Coronary artery (tissue), 2 donors: ENCODE measurements at regions not wholly inside any gene's neighbourhood (a gene's known extent, or its start where the extent isn't known, plus 50 kb on each side); places are given as distances from the start of the nearest gene placed in this dataset.

Experiments used
- DNase-seq: peaks from one replicate; pipeline ENCODE4 v3.0.0-alpha.2; 2017; ENCODE audit warnings: low spot score
- H3K27ac ChIP-seq, 2 donors: fragments of 200-600 bp; sonication (generic); one replicate each; pipeline ENCODE4 v1.5.1; 2016 to 2019
- H3K4me3 ChIP-seq: fragments of 200-600 bp; sonication (generic); 2 replicates; pipeline ENCODE4 v1.5.1; 2016; ENCODE audit warnings: mild to moderate bottlenecking, moderate library complexity
- CTCF ChIP-seq: fragments of 200-600 bp; sonication (generic); IDR thresholded peaks from one replicate; pipeline ENCODE4 v1.5.1; 2019; ENCODE audit warnings: antibody characterized with exemption

- no peak for TF ChIP-seq CTCF
- DNase-seq, result no peak
- Histone ChIP-seq H3K27ac (no peak overlapping the region), H3K4me3 (no peak overlapping the region)
Observed at GRCh38 chr12:30364822-30365221, 330.8 kb downstream of the IPO8 start.

GRCh38 chr12:30361145-30361544, 334.5 kb downstream of the IPO8 start:
- no peak for TF ChIP-seq CTCF
- no peak overlapping the region for H3K4me3 ChIP-seq
- no peak overlapping the region for H3K27ac ChIP-seq
- no peak for DNase-seq

- DNase-seq, result no peak
- no peak overlapping the region for H3K4me3 ChIP-seq
- H3K27ac ChIP-seq, result no peak overlapping the region
- no peak for TF ChIP-seq CTCF
Observed at GRCh38 chr12:30358671-30359070, 337.0 kb downstream of the IPO8 start.

- Histone ChIP-seq H3K27ac (no peak overlapping the region), H3K4me3 (no peak overlapping the region)
- no peak for TF ChIP-seq CTCF
- DNase-seq, result no peak
Observed at GRCh38 chr12:30357766-30358490, 337.7 kb downstream of the IPO8 start.

GRCh38 chr12:30345744-30346471, 349.8 kb downstream of the IPO8 start:
- Histone ChIP-seq H3K4me3 (no peak overlapping the region), H3K27ac (no peak overlapping the region)
- DNase-seq, result no peak
- no peak for TF ChIP-seq CTCF

GRCh38 chr12:30330565-30330964, 365.1 kb downstream of the IPO8 start:
- no peak for DNase-seq
- no peak for TF ChIP-seq CTCF
- H3K27ac ChIP-seq, result no peak overlapping the region

GRCh38 chr12:30329281-30329680, 366.4 kb downstream of the IPO8 start:
- TF ChIP-seq CTCF, result no peak
- H3K27ac ChIP-seq, result no peak overlapping the region
- DNase-seq, result no peak
- H3K4me3 ChIP-seq, result no peak overlapping the region

More at GRCh38 chr12:30330565-30330964, 365.1 kb downstream of the IPO8 start:
- H3K4me3 ChIP-seq, result no peak overlapping the region
